DND-41 (cell line): ENCODE measurements at regions not wholly inside any gene's neighbourhood (a gene's known extent, or its start where the extent isn't known, plus 50 kb on each side); places are given as distances from the start of the nearest gene placed in this dataset.

Experiments used
- ATAC-seq: fragments of 200-7000 bp; cut with Tn5 transposase; 3 replicates; pipeline ENCODE4 v1.9.1; 2021; ENCODE audit warnings: low read depth; ENCODE audit not compliant: insufficient read depth
- DNase-seq: peaks from one replicate; pipeline ENCODE4 v3.0.0-alpha.2; 2020
- H2AFZ ChIP-seq: 2 replicates; pipeline ENCODE4 v1.6.0; 2012; ENCODE audit warnings: low read depth, low read length
- H3K27ac ChIP-seq: 2 replicates; pipeline ENCODE4 v1.5.1; 2012; ENCODE audit warnings: low read length, inconsistent platforms
- H3K27me3 ChIP-seq: fragments of 200-600 bp; sonication (generic); 2 replicates; pipeline ENCODE4 v1.6.0; 2012; ENCODE audit warnings: low read length, mild to moderate bottlenecking, inconsistent platforms; ENCODE audit not compliant: insufficient read depth, poor library complexity
- H3K36me3 ChIP-seq: 2 replicates; pipeline ENCODE4 v1.5.1; 2012; ENCODE audit warnings: low read length, inconsistent platforms; ENCODE audit not compliant: insufficient read depth
- H3K4me1 ChIP-seq: 2 replicates; pipeline ENCODE4 v1.5.1; 2012; ENCODE audit warnings: mild to moderate bottlenecking, low read length; ENCODE audit not compliant: insufficient read depth
- H3K4me2 ChIP-seq: 2 replicates; pipeline ENCODE4 v1.6.0; 2012; ENCODE audit warnings: mild to moderate bottlenecking, moderate library complexity, low read length, inconsistent platforms; ENCODE audit not compliant: insufficient read depth
- H3K4me3 ChIP-seq, 2 experiments: fragments of 200-600 bp in 1 of 2; shearing (Covaris generic) in 1 of 2; 2 replicates each; pipeline ENCODE4 v1.5.1; 2012 to 2016; ENCODE audit warnings: inconsistent platforms in 2 of 2, low read length in 2 of 2, mild to moderate bottlenecking in 2 of 2, low read depth in 1 of 2, moderate library complexity in 1 of 2
- H3K79me2 ChIP-seq: 2 replicates; pipeline ENCODE4 v1.6.0; 2012; ENCODE audit warnings: low read length, inconsistent platforms; ENCODE audit not compliant: insufficient read depth
- H3K9ac ChIP-seq: 2 replicates; pipeline ENCODE4 v1.6.0; 2012; ENCODE audit warnings: low read depth, mild to moderate bottlenecking, inconsistent platforms, low read length, moderate library complexity
- H3K9me3 ChIP-seq: 2 replicates; pipeline ENCODE4 v1.5.1; 2012; ENCODE audit warnings: low read length, moderate library complexity, mild to moderate bottlenecking, inconsistent platforms; ENCODE audit not compliant: insufficient read depth, severe bottlenecking
- H4K20me1 ChIP-seq: 2 replicates; pipeline ENCODE4 v1.6.0; 2012; ENCODE audit warnings: low read length; ENCODE audit not compliant: insufficient read depth
- EZH2 ChIP-seq: IDR thresholded peaks from 3 replicates; pipeline ENCODE4 v1.6.1; 2012; ENCODE audit warnings: borderline replicate concordance, low read depth, mild to moderate bottlenecking, moderate library complexity, low read length, inconsistent platforms; ENCODE audit not compliant: severe bottlenecking
- TF ChIP-seq, protein P1 (sequence below): IDR thresholded peaks from 2 replicates; pipeline ENCODE4 v1.5.1; 2012; ENCODE audit warnings: borderline replicate concordance, low read length, moderate library complexity, mild to moderate bottlenecking; ENCODE audit not compliant: poor library complexity, severe bottlenecking; ENCODE audit errors: extremely low read depth

DNA sequence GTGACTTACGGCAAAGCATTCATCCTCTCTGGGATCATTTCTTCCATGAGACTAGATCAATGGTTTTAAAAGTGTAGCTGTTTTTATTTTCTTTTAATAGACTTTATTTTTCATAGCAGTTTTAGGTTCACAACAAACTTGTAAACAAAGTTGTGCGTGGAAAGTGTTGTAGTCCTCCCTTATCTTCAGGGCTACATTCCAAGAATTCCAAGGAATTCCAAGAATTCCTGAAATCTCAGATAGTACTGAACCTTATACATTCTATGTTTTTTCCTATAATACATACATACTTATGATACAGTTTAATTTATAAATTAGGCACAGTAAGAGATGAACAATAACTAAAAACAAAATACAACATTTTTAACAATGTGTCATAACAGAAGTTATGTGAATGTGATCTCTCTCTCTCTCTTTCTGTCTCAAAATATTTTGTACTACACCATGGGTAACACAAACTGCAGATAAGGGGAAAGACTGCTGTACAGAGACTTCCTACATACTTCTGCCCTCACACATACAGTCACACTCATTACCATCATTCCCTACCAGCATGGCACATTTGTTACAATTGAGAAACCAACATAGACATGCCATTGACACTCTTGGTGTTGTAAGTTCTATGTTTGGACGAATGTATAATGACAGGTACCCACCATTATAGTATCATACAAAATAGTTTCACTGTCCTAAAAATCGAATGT is 1933.2 kb upstream of the WWC1 start:
- TF ChIP-seq EZH2, result no peak
- TF ChIP-seq, protein P1, sequence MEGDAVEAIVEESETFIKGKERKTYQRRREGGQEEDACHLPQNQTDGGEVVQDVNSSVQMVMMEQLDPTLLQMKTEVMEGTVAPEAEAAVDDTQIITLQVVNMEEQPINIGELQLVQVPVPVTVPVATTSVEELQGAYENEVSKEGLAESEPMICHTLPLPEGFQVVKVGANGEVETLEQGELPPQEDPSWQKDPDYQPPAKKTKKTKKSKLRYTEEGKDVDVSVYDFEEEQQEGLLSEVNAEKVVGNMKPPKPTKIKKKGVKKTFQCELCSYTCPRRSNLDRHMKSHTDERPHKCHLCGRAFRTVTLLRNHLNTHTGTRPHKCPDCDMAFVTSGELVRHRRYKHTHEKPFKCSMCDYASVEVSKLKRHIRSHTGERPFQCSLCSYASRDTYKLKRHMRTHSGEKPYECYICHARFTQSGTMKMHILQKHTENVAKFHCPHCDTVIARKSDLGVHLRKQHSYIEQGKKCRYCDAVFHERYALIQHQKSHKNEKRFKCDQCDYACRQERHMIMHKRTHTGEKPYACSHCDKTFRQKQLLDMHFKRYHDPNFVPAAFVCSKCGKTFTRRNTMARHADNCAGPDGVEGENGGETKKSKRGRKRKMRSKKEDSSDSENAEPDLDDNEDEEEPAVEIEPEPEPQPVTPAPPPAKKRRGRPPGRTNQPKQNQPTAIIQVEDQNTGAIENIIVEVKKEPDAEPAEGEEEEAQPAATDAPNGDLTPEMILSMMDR, result no peak
- no peaks in the 10 kb centered on the region for H3K27me3 ChIP-seq
- DNase-seq, result no peak
- peaks cover 10% of the 10 kb centered on the region for H3K4me1 ChIP-seq
- ATAC-seq, result no peak
- no peak overlapping the region for H3K4me2 ChIP-seq
- H3K27ac ChIP-seq, result no peak overlapping the region
- no peaks in the 10 kb centered on the region for H4K20me1 ChIP-seq
- H3K79me2 ChIP-seq, result no peaks in the 10 kb centered on the region
- no peak overlapping the region for H3K4me3 ChIP-seq
- peaks cover 10% of the 10 kb centered on the region for H3K9me3 ChIP-seq
- H3K36me3 ChIP-seq, result no peaks in the 10 kb centered on the region
- H3K9ac ChIP-seq, result no peak overlapping the region
- H2AFZ ChIP-seq, result no peak overlapping the region

DNA sequence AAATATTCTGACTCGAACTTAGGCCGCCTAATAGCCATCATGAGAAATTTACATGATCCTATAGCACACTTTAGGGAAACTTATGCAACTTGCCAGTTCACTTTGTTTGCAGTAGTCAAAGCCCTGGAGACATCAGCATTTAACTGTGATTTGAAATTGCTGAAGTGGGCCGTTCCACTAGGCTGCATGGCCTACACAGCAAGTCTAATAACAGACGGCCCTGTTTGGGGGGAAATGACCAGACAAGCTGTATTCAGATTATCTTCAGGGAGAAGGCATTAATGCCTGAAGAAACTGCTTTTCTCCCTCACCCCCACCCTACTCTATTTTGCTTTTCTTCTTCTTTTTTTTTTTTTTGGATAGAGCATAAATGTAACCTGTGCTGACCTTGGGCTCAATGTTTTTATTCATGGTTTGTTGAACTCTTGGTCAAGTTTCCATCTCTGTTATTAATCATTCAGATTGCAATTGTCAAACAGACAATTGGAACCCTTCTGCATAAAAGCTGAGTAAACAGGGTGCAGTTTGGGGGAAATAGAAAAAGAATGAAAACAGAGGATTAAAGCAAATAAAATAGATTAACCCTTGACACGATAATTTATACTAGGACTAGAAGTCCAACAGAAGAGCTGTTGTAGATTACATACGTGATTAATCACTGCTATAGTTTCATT is 1928.2 kb upstream of the WWC1 start:
- Histone ChIP-seq H3K27me3 (no peaks in the 10 kb centered on the region), H3K36me3 (no peaks in the 10 kb centered on the region), H3K79me2 (no peaks in the 10 kb centered on the region), H3K9ac (no peak overlapping the region), H3K4me2 (no peak overlapping the region), H4K20me1 (no peaks in the 10 kb centered on the region), H3K4me3 (no peak overlapping the region), H3K9me3 (peaks cover 10% of the 10 kb centered on the region), H2AFZ (no peak overlapping the region), H3K27ac (no peak overlapping the region), H3K4me1 (no peaks in the 10 kb centered on the region)
- DNase-seq, result no peak
- ATAC-seq, result no peak
- no peak for TF ChIP-seq EZH2
- TF ChIP-seq, protein P1, result no peak

DNA sequence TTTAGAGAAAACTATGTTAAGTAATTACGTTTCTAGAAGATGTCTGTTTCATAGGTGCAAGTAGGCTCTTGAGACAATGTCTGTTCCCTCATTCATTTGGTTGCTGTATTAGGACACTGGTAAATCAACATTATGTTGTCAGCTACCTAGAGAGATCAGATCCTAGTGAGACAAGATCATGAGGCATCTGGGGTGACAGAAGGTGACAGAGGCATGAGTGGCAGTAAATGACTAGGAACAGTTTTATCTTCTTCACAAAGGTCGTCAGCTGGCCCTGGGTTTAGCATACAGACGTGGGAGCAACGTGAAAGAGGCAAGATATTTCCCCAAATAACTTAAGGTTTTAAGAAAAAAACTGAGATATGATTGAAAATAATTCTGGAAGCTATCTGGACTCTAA is 1926.3 kb upstream of the WWC1 start:
- TF ChIP-seq EZH2, result no peak
- TF ChIP-seq, protein P1, result no peak
- Histone ChIP-seq H3K9me3 (peaks cover 7% of the 10 kb centered on the region), H3K4me2 (no peak overlapping the region), H3K4me1 (peaks cover 15% of the 10 kb centered on the region), H4K20me1 (no peaks in the 10 kb centered on the region), H3K36me3 (no peaks in the 10 kb centered on the region), H3K27me3 (no peaks in the 10 kb centered on the region), H3K4me3 (no peak overlapping the region), H3K9ac (no peak overlapping the region), H3K79me2 (no peaks in the 10 kb centered on the region), H2AFZ (no peak overlapping the region), H3K27ac (no peak overlapping the region)
- no peak for DNase-seq
- no peak for ATAC-seq
